ENCODE measurements at regions not wholly inside any gene's neighbourhood (a gene's known extent, or its start where the extent isn't known, plus 50 kb on each side); places are given as distances from the start of the nearest gene placed in this dataset.

- no peak for DNase-seq
These were observed 305.7 kb downstream of the ACTL7B start for GRCh38 chr9:108550106-108550505.

GRCh38 chr9:108549184-108549583, 306.6 kb downstream of the ACTL7B start:
- no peak for DNase-seq

GRCh38 chr9:108547411-108548135, 308.2 kb downstream of the ACTL7B start:
- DNase-seq, result no peak

- no peak for DNase-seq
These were observed 309.6 kb downstream of the ACTL7B start for GRCh38 chr9:108546215-108546614.

GRCh38 chr9:108545436-108545835, 310.4 kb downstream of the ACTL7B start:
- DNase-seq, result peak; percentile 43

- no peak for DNase-seq
These were observed 310.9 kb downstream of the ACTL7B start for GRCh38 chr9:108544866-108545265.

- DNase-seq, result no peak
These were observed 312.5 kb downstream of the ACTL7B start for GRCh38 chr9:108543251-108543778.

- DNase-seq, result no peak
These were observed 318.0 kb downstream of the ACTL7B start for GRCh38 chr9:108537756-108538155.

GRCh38 chr9:108536836-108537601, 318.8 kb downstream of the ACTL7B start:
- DNase-seq, result no peak

GRCh38 chr9:108535526-108535925, 320.3 kb downstream of the ACTL7B start:
- DNase-seq, result no peak

- DNase-seq, result no peak
These were observed 321.0 kb downstream of the ACTL7B start for GRCh38 chr9:108534741-108535140.

- DNase-seq, result no peak
These were observed 325.6 kb downstream of the ACTL7B start for GRCh38 chr9:108530141-108530540.

- DNase-seq, result no peak
These were observed 327.6 kb downstream of the ACTL7B start for GRCh38 chr9:108528231-108528630.

GRCh38 chr9:108526518-108526917, 329.3 kb downstream of the ACTL7B start:
- no peak for DNase-seq

- DNase-seq, result no peak
These were observed 330.6 kb downstream of the ACTL7B start for GRCh38 chr9:108525186-108525585.

GRCh38 chr9:108521063-108521590, 334.7 kb downstream of the ACTL7B start:
- DNase-seq, result no peak

GRCh38 chr9:108519437-108519836, 336.3 kb downstream of the ACTL7B start:
- no peak for DNase-seq

GRCh38 chr9:108517651-108518365, 338.0 kb downstream of the ACTL7B start:
- peak; percentile 12 for DNase-seq

GRCh38 chr9:108516391-108516790, 339.4 kb downstream of the ACTL7B start:
- DNase-seq, result no peak

GRCh38 chr9:108515856-108516255, 339.9 kb downstream of the ACTL7B start:
- no peak for DNase-seq

GRCh38 chr9:108512426-108513173, 343.2 kb downstream of the ACTL7B start:
- no peak for DNase-seq

GRCh38 chr9:108511307-108511706, 344.5 kb downstream of the ACTL7B start:
- DNase-seq, result no peak
